Smooth muscle cell (in vitro differentiated cells): ENCODE measurements at regions not wholly inside any gene's neighbourhood (a gene's known extent, or its start where the extent isn't known, plus 50 kb on each side); places are given as distances from the start of the nearest gene placed in this dataset.

ENCODE experiments used
- DNase-seq: peaks from one replicate; lab custom pipeline; 2025; ENCODE audit not compliant: unreplicated experiment; lab: John Stamatoyannopoulos, UW
- H2AFZ ChIP-seq: fragments of 200-600 bp; sonication (generic); 2 replicates; pipeline ENCODE4 v1.6.0; 2016; ENCODE audit warnings: antibody characterized with exemption, low read depth, mild to moderate bottlenecking
- H3F3A ChIP-seq: fragments of 200-600 bp; sonication (generic); 2 replicates; pipeline ENCODE4 v1.6.0; 2017; ENCODE audit warnings: antibody characterized with exemption, low read depth
- H3K27ac ChIP-seq: fragments of 200-600 bp; sonication (generic); 2 replicates; pipeline ENCODE4 v1.5.1; 2016; ENCODE audit warnings: low read depth, mild to moderate bottlenecking
- H3K27me3 ChIP-seq: fragments of 200-600 bp; sonication (generic); 2 replicates; pipeline ENCODE4 v1.6.1; 2016; ENCODE audit warnings: low read depth, mild to moderate bottlenecking
- H3K36me3 ChIP-seq: fragments of 200-600 bp; sonication (generic); 2 replicates; pipeline ENCODE4 v1.5.1; 2016; ENCODE audit warnings: low read depth
- H3K4me1 ChIP-seq: fragments of 200-600 bp; sonication (generic); 2 replicates; pipeline ENCODE4 v1.5.1; 2016; ENCODE audit warnings: low read depth
- H3K4me2 ChIP-seq: fragments of 200-600 bp; sonication (generic); 2 replicates; pipeline ENCODE4 v1.6.0; 2016; ENCODE audit warnings: mild to moderate bottlenecking
- H3K4me3 ChIP-seq: fragments of 200-600 bp; sonication (generic); 2 replicates; pipeline ENCODE4 v1.5.1; 2016; ENCODE audit warnings: mild to moderate bottlenecking
- H3K79me2 ChIP-seq: fragments of 200-600 bp; sonication (generic); 2 replicates; pipeline ENCODE4 v1.6.0; 2016; ENCODE audit warnings: low read depth, mild to moderate bottlenecking
- H3K9ac ChIP-seq: fragments of 200-600 bp; sonication (generic); 2 replicates; pipeline ENCODE4 v1.6.0; 2016; ENCODE audit warnings: low read depth
- H3K9me3 ChIP-seq: fragments of 200-600 bp; sonication (generic); replicated peaks from 2 replicates; pipeline ENCODE4 v1.5.1; 2016; ENCODE audit warnings: low read depth
- H4K20me1 ChIP-seq: fragments of 200-600 bp; sonication (generic); 2 replicates; pipeline ENCODE4 v1.6.0; 2016; ENCODE audit warnings: low read depth
- WGBS: methylation state at CpG from one replicate; pipeline ENCODE4 v1.1.7; 2016; ENCODE audit warnings: low lambda C conversion rate; 5-methylcytosine and 5-hydroxymethylcytosine counted together
- TF ChIP-seq, protein P1 (sequence below): fragments of 200-600 bp; sonication (generic); IDR thresholded peaks from 2 replicates; pipeline ENCODE4 v1.5.1; 2017; ENCODE audit warnings: borderline replicate concordance, mild to moderate bottlenecking, antibody characterized with exemption; ENCODE audit not compliant: insufficient read depth, poor library complexity, severe bottlenecking

DNA sequence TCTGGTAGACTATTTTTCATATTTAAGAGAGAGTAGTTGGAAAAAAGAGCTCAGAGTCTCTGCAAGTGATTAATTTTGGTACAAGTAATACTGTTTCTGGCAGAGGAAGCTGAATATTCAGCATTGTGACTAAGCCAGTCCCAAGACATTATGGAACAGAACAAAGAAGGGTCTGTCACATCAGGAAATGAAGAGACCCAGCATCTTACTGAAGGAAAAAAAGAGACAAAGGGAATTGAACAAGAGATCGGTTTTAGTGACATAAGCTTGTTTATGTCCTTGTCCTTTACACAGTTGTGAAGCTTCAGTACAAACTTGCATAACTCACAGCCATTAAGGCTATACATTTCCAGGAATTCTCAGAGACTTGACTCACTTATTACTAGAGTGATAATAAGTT is 568.5 kb upstream of the SLC8A1 start:
- H3K4me3 ChIP-seq, result no peak overlapping the region
- no peaks in the 10 kb centered on the region for H3K9me3 ChIP-seq
- H3K4me1 ChIP-seq, result no peaks in the 10 kb centered on the region
- no peaks in the 10 kb centered on the region for H3K79me2 ChIP-seq
- no peak overlapping the region for H2AFZ ChIP-seq
- H3K36me3 ChIP-seq, result no peaks in the 10 kb centered on the region
- 50% methylated on average over 1 of the region's 1 CpG for WGBS
- TF ChIP-seq, protein P1, sequence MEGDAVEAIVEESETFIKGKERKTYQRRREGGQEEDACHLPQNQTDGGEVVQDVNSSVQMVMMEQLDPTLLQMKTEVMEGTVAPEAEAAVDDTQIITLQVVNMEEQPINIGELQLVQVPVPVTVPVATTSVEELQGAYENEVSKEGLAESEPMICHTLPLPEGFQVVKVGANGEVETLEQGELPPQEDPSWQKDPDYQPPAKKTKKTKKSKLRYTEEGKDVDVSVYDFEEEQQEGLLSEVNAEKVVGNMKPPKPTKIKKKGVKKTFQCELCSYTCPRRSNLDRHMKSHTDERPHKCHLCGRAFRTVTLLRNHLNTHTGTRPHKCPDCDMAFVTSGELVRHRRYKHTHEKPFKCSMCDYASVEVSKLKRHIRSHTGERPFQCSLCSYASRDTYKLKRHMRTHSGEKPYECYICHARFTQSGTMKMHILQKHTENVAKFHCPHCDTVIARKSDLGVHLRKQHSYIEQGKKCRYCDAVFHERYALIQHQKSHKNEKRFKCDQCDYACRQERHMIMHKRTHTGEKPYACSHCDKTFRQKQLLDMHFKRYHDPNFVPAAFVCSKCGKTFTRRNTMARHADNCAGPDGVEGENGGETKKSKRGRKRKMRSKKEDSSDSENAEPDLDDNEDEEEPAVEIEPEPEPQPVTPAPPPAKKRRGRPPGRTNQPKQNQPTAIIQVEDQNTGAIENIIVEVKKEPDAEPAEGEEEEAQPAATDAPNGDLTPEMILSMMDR, result no peak
- no peaks in the 10 kb centered on the region for H3F3A ChIP-seq
- H3K9ac ChIP-seq, result no peak overlapping the region
- H3K27me3 ChIP-seq, result no peaks in the 10 kb centered on the region
- no peak overlapping the region for H3K4me2 ChIP-seq
- H4K20me1 ChIP-seq, result no peaks in the 10 kb centered on the region
- no peak overlapping the region for H3K27ac ChIP-seq
- no peak for DNase-seq

DNA sequence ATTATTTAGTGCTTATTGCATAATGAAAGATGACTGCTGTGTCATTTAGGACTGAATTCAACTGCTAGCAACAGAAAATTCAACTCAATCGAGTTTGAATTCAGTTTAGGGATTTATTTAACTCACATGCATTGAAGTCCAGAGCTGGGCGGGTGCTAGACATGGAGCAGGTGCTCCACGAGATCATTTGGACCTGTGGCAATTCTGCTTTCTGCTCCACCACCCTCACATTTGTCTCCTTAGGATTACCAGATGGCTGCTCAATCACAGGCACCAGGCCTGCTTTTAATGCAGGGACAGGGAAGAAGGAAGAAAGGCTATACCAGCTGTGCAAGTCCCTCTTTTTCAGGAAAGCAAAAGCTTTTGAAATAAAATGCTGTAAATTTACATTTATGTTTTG is 572.9 kb upstream of the SLC8A1 start:
- no peak overlapping the region for H3K9ac ChIP-seq
- H3K36me3 ChIP-seq, result no peaks in the 10 kb centered on the region
- no peak overlapping the region for H3K4me3 ChIP-seq
- H4K20me1 ChIP-seq, result no peaks in the 10 kb centered on the region
- H3K4me1 ChIP-seq, result no peaks in the 10 kb centered on the region
- no peaks in the 10 kb centered on the region for H3F3A ChIP-seq
- H3K79me2 ChIP-seq, result no peaks in the 10 kb centered on the region
- H2AFZ ChIP-seq, result no peak overlapping the region
- no peak overlapping the region for H3K27ac ChIP-seq
- TF ChIP-seq, protein P1, result no peak
- DNase-seq, result no peak
- WGBS, result 90% methylated on average over 3 of the region's 3 CpGs
- no peaks in the 10 kb centered on the region for H3K27me3 ChIP-seq
- no peak overlapping the region for H3K4me2 ChIP-seq
- H3K9me3 ChIP-seq, result no peaks in the 10 kb centered on the region

DNA sequence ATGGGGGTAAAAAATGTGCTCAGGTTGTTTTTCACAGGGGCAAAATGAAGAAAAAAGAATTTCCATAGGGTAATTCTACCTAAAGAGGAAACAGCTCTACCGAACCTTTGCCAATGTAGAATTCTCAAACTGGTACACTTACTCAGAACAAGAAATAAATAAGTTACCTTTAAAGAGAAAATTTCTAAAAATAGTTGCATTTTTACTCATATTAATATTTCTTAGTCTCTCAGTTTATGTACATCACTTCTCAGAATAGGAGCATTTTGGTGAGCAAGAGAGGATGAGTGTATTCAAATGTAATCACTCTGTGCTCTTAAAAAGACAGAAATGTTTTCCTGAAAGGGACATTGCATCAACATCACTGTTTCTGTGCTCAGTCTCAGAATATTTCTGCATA is 574.7 kb upstream of the SLC8A1 start:
- H3K79me2 ChIP-seq, result no peaks in the 10 kb centered on the region
- no peaks in the 10 kb centered on the region for H3K27me3 ChIP-seq
- no peaks in the 10 kb centered on the region for H3K9me3 ChIP-seq
- no peaks in the 10 kb centered on the region for H3K4me1 ChIP-seq
- no peak overlapping the region for H3K4me3 ChIP-seq
- no peak for DNase-seq
- no peaks in the 10 kb centered on the region for H3K36me3 ChIP-seq
- no peaks in the 10 kb centered on the region for H4K20me1 ChIP-seq
- H3K4me2 ChIP-seq, result no peak overlapping the region
- H3K27ac ChIP-seq, result no peak overlapping the region
- TF ChIP-seq, protein P1, result no peak
- H3F3A ChIP-seq, result no peaks in the 10 kb centered on the region
- no peak overlapping the region for H2AFZ ChIP-seq
- no peak overlapping the region for H3K9ac ChIP-seq
- 97% methylated on average over 1 of the region's 1 CpG for WGBS

DNA sequence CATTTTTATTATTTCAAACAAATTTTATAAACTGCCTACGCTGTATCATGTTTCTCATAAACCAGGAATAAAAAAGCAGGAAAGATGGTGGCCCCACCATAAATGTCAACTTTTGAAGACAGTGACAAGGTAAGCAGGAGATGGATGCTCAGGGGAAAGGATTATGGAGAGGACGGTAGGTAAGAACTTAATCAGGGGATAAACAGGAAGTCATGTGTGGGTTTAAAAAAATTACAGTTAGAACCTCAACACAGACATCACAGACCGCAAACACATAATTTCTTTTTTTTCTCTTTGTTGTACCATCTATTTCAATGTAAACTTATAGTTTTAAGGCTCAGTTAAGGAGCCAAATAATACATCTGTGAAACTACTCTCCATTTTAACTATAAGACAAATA is 575.2 kb upstream of the SLC8A1 start:
- Histone ChIP-seq H4K20me1 (no peaks in the 10 kb centered on the region), H2AFZ (no peak overlapping the region), H3K79me2 (no peaks in the 10 kb centered on the region), H3K27ac (no peak overlapping the region), H3K27me3 (no peaks in the 10 kb centered on the region), H3K4me3 (no peak overlapping the region), H3K4me2 (no peak overlapping the region), H3K4me1 (no peaks in the 10 kb centered on the region), H3F3A (no peaks in the 10 kb centered on the region), H3K9ac (no peak overlapping the region), H3K9me3 (no peaks in the 10 kb centered on the region), H3K36me3 (no peaks in the 10 kb centered on the region)
- DNase-seq, result no peak
- TF ChIP-seq, protein P1, result no peak
- 85% methylated on average over 3 of the region's 3 CpGs for WGBS
